Endothelial cell of umbilical vein (primary cell): ENCODE measurements at regions not wholly inside any gene's neighbourhood (a gene's known extent, or its start where the extent isn't known, plus 50 kb on each side); places are given as distances from the start of the nearest gene placed in this dataset.

Source experiments
- CTCF ChIP-seq, 2 donors: IDR thresholded peaks; 1 replicate in 1 of 2; 2 replicates in 1 of 2; pipeline ENCODE4 v1.5.1; 2011; ENCODE audit warnings: low read length in 2 of 2, mild to moderate bottlenecking in 2 of 2, moderate library complexity in 2 of 2, control low read depth in 1 of 2, inconsistent platforms in 1 of 2, low read depth in 1 of 2; ENCODE audit not compliant: insufficient read depth in 1 of 2; ENCODE audit errors: extremely low read depth in 1 of 2
- FOS ChIP-seq: IDR thresholded peaks from 2 replicates; pipeline ENCODE4 v1.6.1; 2011; ENCODE audit warnings: mild to moderate bottlenecking, low read length, moderate library complexity, borderline replicate concordance; ENCODE audit not compliant: insufficient read depth
- JUN ChIP-seq: IDR thresholded peaks from 2 replicates; pipeline ENCODE4 v1.6.1; 2011; ENCODE audit warnings: borderline replicate concordance, low read depth; ENCODE audit not compliant: insufficient read length, insufficient read depth
- MYC ChIP-seq: IDR thresholded peaks from one replicate; pipeline ENCODE4 v1.6.1; 2011; ENCODE audit warnings: mild to moderate bottlenecking, low read depth, low read length

GRCh38 chr14:65866448-65866847 is 453.9 kb downstream of the FUT8 start:
- TF ChIP-seq MYC (no peak), CTCF (IDR thresholded peaks at IDR 0.05; ENCODE audit: extremely low read depth in 1 of 2, insufficient read depth in 1 of 2, low read depth in 1 of 2, low read length in 2 of 2) (no peak), JUN (no peak), FOS (no peak)
